ENCODE measurements at regions not wholly inside any gene's neighbourhood (a gene's known extent, or its start where the extent isn't known, plus 50 kb on each side); places are given as distances from the start of the nearest gene placed in this dataset.
"Not testable (repeated sequence)": the region's sequence is repeated elsewhere in the genome, so short reads cannot be mapped to it uniquely, and the experiment has no call there.

GRCh38 chr5:143634689-143635088 is 177.3 kb upstream of the HMHB1 start:
- no peak for DNase-seq (ENCODE audit: low read depth)

GRCh38 chr5:143629871-143630659 is 181.9 kb upstream of the HMHB1 start:
- peak; percentile 51 for DNase-seq (ENCODE audit: low read depth)

- not testable (repeated sequence) for DNase-seq (ENCODE audit: low read depth)
These were observed 186.9 kb upstream of the HMHB1 start for GRCh38 chr5:143625048-143625447.

DNA sequence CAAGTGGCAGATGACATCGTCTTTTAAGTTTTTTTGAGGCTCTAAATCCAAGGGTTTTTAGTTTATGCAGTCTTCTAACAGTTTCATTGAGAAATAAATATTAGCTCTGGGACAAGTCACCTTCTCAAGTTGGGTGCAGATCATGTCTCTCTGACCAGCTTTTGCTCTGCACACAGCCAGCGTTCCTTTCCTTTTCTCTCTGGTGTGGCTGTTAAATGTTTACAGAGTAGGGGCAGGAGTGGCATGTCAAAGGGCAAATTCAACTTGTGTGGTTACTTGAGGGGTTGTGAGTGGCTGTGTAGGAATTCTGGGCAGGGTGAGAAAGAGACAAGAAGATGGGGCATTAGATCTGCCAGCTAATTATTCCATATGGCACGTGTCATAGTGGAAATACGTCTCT is 187.5 kb upstream of the HMHB1 start:
- no peak for DNase-seq (ENCODE audit: low read depth)

DNA sequence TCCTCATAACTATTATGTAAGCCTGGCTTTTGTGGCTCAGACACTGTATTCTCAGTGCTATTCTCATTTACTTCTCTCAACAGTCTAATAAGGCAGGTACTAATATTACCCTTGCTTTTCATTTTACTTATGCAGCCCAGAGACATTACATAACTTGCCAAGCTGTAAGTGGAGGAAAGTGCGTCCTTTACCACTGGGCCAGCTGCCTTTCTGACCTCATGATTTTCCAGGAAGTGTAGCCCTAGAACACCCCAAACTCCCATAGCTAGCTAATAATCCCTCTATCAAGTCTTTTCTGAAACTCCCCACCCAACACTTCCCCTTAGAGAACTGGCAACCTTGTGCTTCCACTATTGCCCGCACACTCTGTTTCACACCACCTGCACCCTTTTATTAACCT is 192.9 kb upstream of the HMHB1 start:
- DNase-seq (ENCODE audit: low read depth): no peak

DNA sequence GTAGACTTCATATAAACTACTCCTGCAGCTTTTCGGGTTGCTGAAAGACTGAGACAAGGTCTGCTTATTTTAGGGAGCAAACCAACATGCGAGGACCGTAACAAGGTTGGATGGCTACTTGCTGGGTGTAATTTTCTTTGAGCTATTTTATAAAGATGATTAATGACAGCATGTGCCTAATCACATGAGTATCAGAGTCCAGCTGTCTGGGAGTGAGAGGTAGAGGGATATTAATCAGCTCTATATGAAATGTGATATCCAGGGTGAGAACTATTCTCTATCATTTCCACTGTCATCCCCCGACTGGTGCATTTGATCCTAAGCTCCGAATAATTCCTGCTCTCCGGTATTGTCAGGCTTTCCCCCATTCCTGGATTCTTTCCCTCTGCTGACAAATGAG is 193.8 kb upstream of the HMHB1 start:
- no peak for DNase-seq (ENCODE audit: low read depth)

GRCh38 chr5:143614831-143615230 is 197.1 kb upstream of the HMHB1 start:
- DNase-seq (ENCODE audit: low read depth): no peak

- no peak for DNase-seq (ENCODE audit: low read depth)
These were observed 198.6 kb upstream of the HMHB1 start for GRCh38 chr5:143613329-143613728.

- no peak for DNase-seq (ENCODE audit: low read depth)
These were observed 201.0 kb upstream of the HMHB1 start for GRCh38 chr5:143610946-143611345.

- DNase-seq (ENCODE audit: low read depth): no peak
These were observed 202.7 kb upstream of the NR3C1 start for GRCh38 chr5:143606043-143606752.

DNA sequence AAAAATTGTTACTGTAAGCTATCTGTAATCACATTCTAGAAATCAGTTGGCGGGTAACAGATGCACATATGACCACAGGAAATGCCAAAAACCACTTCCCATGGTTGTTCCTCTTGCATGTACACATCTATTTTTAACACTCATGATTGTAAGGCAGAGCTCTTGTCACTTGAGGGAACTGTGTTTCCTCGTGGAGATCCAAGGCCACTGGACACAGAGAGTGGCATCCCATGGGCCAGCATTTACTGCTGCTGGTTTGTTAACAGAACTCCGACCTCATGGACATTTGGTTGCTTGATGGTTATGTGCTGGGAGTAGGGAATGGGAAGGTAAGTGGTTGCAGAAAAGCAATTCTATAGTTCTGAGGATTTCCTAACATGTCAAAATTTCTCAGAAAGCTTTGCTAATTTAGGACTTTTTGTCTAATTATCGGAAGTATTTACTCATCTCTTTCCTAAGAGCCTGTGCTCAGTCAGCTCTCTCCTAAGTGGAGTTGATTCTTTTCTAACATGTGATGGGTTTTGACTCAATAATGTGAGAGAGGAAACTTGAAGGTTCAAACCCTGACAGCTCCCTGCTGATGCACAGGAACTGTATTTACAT is 202.0 kb upstream of the NR3C1 start:
- DNase-seq (ENCODE audit: low read depth): no peak

GRCh38 chr5:143601917-143602333 is 198.4 kb upstream of the NR3C1 start:
- no peak for DNase-seq (ENCODE audit: low read depth)

DNA sequence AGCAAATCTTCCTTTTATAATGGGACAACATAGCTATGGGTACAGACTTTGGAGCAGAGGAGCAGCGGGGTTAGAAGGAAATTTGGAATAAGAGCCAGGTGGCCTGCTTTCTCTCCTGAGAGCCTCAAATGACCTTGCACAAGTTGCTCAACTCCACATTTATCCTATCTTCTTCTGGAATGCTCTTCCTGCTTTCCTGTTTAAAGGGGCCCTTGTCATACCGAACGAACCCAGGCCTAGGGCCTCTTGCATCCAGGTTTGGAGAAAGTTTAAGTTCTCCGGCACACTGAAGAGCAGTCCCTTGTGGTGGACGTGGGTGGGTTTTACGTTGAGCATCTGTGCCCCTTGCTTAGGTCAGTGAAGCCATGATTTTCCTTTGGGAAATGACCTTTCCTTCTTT is 197.9 kb upstream of the NR3C1 start:
- no peak for DNase-seq (ENCODE audit: low read depth)

GRCh38 chr5:143600396-143601075 is 197.1 kb upstream of the NR3C1 start:
- no peak for DNase-seq (ENCODE audit: low read depth)

- DNase-seq (ENCODE audit: low read depth): no peak
These were observed 196.0 kb upstream of the NR3C1 start for GRCh38 chr5:143599474-143599873.

DNA sequence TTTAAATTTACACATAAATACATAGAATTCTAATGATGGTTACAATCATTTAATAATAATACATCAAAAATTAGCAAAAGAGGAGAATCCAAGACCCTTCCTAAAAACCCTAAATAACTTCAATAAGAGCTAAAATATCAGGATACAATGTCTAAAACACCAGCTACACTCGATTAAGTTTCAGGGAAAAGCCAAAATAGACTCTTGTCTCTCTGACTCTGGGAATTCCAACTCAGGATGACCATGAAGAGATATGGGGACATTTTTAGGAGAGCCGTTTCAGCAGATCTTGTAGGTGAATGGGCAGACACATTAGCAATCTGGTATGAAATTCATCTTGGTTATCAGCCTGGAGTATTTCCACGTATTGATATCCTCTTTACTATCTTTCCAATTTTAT is 193.3 kb upstream of the NR3C1 start:
- no peak for DNase-seq (ENCODE audit: low read depth)

DNA sequence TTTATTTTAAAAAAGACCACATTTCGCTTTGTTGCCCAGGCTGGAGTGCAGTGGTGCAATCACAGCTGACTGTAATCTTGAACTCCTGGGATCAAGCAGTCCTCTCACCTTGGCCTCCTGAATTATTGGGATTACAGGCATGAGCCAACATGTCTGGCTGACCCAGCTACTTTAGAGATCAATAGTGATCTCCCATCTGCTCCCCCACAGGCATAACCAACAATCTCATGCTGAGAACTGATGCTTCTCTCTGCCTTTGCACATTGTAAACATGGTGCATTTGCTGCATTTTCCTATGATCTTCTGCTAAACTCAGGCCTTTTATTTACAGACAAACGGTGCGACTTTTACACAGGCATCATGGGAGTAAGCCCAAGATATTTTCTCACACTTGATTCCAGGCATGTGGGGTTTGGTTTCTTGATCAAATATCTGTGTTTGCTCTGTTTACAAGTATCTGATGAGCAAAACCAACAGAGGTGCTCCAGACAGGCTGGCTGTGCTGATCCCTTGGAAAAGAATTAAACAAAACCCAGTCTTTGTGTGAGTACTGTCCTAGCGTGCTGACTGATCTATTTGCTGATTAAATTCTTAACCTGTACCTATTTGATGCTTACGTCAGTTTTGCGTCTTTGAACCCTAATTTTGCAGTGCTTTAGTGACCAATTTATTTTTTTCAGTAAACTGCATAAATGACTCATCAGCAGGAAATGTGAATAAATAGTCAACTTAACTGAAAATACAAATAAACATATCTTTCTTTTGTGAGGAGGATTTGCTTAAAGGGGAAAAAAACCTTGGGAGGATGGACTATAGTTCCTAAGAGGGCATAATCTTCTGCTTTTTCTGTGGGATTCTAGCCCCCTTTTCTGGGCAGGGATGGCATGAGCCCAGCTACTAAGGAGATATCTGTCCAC is 191.7 kb upstream of the NR3C1 start:
- no peak for DNase-seq (ENCODE audit: low read depth)

DNA sequence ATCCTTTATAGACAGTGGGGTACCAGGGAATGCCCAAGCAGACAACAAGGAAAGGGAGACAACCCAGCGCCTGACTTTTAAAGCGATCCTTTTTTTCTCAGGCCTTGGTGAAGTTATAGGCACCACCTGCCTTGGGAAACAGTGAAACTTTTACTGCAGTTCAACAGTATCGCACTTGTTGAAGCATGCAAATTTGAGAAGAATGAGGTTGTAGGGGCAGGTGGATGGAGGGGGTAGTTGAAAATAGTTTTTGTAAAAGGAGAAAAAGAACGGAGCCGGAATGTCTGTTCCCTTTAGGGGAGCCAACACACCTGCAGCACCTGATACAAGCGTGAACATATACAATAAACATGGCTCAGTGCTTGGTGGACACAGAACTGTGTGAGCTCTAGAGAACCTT is 190.2 kb upstream of the NR3C1 start:
- no peak for DNase-seq (ENCODE audit: low read depth)

GRCh38 chr5:143592648-143593047 is 189.2 kb upstream of the NR3C1 start:
- no peak for DNase-seq (ENCODE audit: low read depth)

- DNase-seq (ENCODE audit: low read depth): no peak
These were observed 185.6 kb upstream of the NR3C1 start for GRCh38 chr5:143588933-143589662.

DNA sequence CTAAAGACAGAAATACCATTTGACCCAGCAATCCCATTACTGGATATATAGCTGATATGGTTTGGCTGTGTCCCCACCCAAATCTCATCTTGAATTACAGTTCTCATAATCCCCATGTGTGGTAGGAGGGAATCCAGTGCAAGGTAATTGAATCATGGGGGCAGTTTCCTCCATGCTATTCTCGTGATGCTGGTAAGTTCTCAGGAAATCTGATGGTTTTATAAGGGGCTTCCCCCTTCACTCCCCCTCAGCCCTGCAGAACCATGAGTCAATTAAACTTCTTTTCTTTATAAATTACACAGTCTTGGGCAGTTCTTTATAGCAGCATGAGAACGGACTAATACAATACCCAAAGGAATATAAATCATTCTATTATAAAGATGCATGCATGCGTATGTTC is 184.6 kb upstream of the NR3C1 start:
- DNase-seq (ENCODE audit: low read depth): not testable (repeated sequence)
